Glomerular visceral epithelial cell (primary cell): ENCODE measurements at regions not wholly inside any gene's neighbourhood (a gene's known extent, or its start where the extent isn't known, plus 50 kb on each side); places are given as distances from the start of the nearest gene placed in this dataset.

Experiments
- DNase-seq: peaks from one replicate; pipeline ENCODE4 v3.0.0-alpha.2; 2016; ENCODE audit errors: extremely low spot score

DNA sequence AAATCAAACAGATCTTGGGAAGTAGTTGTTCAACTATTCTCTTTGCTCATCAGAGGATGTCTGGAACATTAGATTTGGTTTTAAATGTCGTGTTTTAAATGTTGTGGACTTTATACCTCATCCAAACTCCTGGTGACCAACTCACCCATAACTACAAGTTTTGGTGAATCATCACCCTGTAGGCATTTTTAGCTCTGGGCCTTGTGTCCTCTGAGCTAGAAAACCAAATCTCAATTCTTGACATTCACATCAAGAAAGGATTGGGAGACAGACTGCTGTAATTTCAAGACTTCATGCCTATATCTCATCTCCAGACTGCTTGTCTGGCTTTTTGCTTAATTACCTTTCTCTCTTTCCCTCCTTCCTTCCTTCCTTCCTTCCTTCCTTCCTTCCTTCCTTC is 228.5 kb upstream of the ROBO2 start:
- DNase-seq: no peak

DNA sequence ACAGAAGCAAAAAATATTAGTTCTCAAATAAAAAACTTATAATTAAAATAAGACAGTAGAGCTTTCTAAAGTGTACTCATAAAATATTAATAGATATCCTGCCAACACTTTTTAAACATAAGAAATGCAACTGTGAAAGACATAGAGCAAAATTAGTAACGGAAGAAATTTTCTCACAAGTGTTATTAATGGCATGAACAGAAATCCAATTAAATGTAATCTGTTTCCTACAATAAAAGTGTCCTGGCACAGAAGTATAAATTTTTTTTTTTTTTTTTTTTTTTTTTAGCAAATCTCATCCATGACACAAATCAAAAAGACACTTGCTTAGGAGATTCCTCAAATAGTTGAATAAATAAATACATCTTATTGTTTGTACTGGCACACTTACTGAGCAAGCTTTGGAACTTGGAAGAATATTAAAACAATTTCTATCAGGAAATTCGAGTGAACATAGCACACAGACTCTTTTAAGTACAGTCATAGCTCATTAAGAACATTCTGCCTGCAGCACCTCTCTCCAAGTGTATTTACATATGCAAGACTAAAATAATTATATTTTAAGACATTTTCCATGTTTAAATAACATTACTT is 227.2 kb upstream of the ROBO2 start:
- no peak for DNase-seq

- no peak for DNase-seq
Observed at GRCh38 chr3:76815561-76815960, 224.3 kb upstream of the ROBO2 start.

GRCh38 chr3:76820481-76820880 is 219.4 kb upstream of the ROBO2 start:
- DNase-seq: no peak

DNA sequence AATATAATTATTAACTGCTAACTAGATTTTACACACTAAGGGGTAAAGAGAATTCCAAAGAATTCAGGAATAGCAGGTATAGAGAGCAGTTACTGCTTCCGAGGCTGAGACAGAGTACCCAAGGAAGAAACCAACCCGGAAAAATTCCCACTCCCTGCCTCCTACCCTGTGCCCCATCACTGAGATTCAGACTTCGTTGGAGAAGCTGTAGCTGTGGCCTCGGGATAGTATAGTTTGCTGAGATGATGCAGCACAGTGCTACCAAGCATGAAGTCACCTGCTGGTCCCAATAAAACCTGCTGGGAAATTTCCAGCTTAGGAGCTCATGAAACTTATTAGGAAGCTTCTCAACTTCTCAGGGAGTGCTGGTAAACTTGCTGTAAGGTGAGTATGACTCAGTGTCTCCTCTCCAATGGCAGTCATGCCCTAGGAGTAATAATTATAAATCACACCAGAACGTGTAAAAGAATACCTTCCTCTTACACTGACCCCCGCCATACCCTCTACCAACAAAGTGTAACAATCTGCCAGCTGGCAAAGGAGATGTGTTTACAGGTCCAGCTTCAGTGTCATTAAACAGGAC is 215.2 kb upstream of the ROBO2 start:
- no peak for DNase-seq

GRCh38 chr3:76826861-76827260 is 213.0 kb upstream of the ROBO2 start:
- no peak for DNase-seq

- DNase-seq: no peak
Observed at GRCh38 chr3:76827701-76828226, 212.1 kb upstream of the ROBO2 start.

DNA sequence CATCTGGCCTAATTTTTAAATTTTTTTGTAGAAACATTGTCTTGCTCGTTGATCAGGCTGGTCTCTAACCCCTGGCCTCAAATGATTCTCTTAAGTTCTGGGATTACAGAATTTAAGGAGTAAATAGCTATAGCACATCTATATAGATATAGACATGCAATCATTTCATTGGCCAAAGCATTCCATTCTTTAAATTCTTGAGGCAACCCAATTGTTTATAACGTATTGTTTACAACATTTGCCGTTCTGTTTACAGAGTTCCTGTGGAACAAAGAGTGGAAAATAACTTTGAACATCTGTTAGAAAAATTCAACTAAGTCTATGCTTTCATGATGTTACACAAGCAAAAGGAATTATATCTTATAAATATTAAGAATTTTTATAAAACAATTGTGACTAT is 205.2 kb upstream of the ROBO2 start:
- no peak for DNase-seq

DNA sequence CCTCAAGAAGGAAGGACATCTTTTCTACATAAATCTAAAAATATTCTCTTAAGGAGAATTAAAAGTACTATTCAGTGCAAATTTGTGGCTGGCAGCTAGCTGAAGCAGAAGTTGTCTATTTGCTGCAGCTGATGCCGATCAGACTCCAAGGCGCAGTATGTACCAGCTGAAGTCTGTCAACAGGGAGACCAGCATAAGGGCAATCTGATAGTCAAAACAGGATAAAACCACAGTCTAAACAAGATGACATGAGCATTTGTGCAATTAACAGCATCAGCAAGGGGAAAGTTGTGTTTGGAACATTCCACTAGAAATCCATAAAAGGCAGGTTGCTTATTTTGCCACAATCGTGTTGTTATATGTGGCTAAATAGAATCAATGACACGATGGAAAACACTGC is 198.2 kb upstream of the ROBO2 start:
- no peak for DNase-seq

DNA sequence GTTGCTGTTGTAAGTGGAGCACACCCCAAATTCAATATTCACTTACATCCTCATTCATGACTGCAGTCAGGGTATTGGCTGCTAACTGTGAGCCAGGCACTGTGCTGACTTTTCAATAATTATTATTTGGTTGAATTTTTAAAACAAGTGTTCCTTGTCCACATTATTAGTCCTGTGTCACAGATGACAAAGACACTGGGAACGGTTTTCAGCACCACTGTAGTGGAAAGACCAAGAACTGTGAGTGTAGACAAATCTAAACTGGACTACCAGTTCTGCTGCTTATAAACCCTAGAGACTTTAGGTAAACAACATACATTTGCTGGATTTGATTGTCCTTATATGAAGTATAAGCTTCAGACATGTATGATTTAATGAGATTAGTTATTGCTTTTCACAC is 197.7 kb upstream of the ROBO2 start:
- DNase-seq: no peak

- DNase-seq: no peak
Observed at GRCh38 chr3:76855451-76855850, 184.4 kb upstream of the ROBO2 start.

DNA sequence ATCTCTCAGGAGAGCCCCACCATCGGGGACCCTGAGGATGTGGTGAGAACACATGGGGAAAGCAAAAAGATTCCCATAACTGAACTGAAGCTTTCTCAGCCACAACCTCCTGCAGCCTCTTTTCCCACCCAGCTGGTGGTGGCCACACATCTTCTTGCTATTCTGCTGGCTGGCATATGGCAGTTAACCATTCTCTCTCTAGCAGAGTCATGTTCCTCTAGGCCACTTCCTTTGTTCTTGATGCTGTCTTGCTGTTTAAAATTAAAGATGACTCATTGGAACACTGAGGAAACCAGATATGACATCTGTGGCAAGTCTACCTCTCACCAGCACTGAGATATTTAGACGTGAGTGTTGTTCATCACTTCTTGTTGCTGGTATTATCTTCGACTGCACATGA is 180.3 kb upstream of the ROBO2 start:
- DNase-seq: peak; percentile 9

GRCh38 chr3:76864355-76864754 is 175.5 kb upstream of the ROBO2 start:
- DNase-seq: no peak

GRCh38 chr3:76866729-76867408 is 173.0 kb upstream of the ROBO2 start:
- DNase-seq: no peak

DNA sequence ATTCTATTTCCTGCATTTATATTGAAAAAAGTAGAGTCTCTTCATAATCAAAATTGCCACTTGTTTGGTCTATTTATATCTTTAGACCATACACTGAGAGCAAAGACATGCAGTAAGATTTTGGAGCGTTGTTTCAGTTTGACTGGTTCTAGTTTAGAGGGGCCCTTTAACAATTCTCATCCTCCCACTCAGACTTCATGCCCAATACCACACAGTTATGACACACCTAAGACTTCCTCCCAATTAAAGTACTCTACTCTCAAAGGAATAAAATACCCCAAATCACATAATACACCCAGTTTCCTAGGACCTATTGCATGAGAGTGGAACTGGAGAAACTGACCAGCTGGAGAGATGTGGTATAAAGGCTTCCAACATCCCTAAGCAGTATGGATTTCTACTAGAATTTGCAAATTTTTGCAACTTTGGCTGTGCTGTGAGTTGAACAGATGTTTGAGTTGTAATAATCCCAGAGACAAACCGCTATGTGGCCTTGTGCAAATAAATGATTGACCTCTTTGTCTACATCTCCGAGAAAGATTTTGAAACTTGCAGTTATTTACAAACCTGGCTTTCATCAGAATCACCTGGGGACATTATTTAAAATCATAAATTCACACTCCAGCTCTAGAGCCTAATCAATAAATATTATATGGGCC is 170.0 kb upstream of the ROBO2 start:
- no peak for DNase-seq

DNA sequence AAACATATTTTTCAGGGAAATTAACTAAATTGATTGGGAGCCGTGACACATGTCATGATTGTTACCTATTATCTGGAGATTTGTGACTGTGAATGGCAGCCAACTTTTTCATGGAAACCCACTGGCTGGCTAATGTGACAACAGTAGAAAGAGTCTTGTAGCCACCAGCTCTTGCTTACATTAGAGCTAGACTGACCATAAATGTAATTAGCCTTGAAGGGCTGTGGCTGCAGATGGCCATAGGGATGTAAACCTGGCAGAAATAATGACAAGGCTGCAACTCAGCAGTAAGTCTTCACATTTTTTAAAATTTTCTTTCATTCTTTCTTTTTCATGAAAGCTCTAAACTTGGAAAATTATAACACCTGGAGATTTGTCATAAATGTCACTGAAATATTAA is 168.2 kb upstream of the ROBO2 start:
- DNase-seq: no peak

- DNase-seq: no peak
Observed at GRCh38 chr3:76872999-76873398, 166.9 kb upstream of the ROBO2 start.

DNA sequence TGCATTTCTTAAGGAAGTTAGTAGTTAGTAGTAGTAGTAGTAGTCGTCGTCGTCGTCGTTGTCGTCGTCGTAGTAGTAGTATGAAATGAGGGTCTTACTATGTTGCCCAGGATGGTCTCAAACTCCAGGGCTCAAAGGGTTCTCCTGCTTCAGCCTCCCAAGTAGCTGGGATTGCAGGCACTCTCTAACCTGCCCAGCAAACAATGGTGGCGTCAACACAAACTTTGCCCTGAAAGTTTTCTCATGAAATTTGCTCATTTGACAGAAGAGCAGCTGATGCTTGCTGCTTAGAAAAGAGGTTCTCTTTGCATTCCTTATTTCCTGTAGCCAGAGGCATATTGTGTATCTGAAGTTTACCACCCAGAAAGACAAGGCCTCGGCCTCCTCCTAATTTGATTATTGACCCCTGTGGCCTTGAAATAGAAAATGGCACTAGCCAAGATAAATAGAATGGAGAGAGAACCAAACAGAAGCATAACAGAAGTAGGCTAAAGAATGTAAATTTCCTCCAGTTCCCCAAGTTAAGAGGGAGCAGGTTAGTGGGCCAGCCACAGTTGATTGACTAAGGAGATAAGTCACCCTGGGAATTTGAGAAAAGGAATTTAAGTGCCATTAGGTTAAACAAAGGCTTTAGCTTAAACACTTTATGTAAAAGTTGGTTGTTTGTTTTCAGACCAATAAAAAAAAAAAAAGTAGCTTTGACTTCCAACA is 166.2 kb upstream of the ROBO2 start:
- DNase-seq: no peak

DNA sequence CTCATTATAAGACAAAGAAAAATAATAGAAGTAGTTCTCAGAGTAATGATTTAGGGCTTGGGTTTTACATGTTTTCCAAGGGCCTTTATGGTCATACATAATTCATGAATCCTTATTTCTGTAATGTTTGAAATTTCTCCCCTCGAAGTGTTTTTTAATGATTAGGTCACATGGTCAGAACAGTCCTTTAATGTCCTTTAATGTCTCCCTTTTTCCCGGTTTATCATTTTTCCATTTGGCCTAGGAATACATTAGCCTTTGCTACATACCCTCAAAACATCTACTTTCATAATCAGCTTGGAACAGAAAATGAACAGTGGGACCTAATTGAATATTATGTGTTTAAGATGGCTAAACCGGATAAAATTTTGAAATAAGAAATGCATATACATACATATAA is 159.9 kb upstream of the ROBO2 start:
- no peak for DNase-seq

- no peak for DNase-seq
Observed at GRCh38 chr3:76886761-76887500, 153.0 kb upstream of the ROBO2 start.

DNA sequence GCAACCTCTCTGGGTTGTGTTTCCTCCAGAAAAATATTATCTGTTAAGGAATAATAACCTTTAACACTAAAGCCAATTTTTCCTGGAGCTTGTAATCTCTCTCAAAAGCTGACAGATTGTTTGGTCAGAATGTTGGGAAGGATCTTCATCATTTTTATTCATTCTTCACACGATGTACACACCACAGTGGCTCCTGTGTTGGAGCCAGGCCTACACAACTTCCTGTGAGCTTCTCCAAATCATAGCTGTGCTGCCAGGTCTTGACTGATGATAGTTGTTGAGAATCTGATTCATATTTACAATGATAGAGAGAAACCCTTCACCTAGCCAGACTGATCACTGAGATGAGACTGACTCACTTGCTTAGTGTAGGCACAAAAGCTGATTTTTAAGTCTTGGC is 151.0 kb upstream of the ROBO2 start:
- no peak for DNase-seq

DNA sequence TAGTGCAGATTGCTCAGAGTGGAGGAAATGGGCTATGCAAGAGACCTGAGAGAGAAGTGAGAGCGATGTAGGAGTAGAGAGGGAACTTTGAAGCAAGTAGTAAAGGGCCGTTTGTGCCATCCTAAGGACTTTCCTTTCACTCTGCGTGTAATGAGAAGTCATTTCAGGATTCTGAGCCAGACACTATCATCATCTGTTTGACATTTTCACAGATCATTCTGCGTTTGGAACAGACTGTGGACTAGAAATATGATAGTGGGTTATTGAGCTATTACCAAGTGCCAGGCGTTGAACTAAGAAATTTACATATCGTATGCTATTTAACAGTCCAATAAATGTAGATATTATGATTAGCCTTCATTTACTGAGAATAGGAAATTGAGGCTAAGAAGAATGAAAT is 150.0 kb upstream of the ROBO2 start:
- DNase-seq: no peak
